Smooth muscle cell (in vitro differentiated cells): ENCODE measurements at regions not wholly inside any gene's neighbourhood (a gene's known extent, or its start where the extent isn't known, plus 50 kb on each side); places are given as distances from the start of the nearest gene placed in this dataset.

Experiments used
- DNase-seq: peaks from one replicate; lab custom pipeline; 2025; ENCODE audit not compliant: unreplicated experiment; lab: John Stamatoyannopoulos, UW
- H2AFZ ChIP-seq: fragments of 200-600 bp; sonication (generic); 2 replicates; pipeline ENCODE4 v1.6.0; 2016; ENCODE audit warnings: antibody characterized with exemption, low read depth, mild to moderate bottlenecking
- H3F3A ChIP-seq: fragments of 200-600 bp; sonication (generic); 2 replicates; pipeline ENCODE4 v1.6.0; 2017; ENCODE audit warnings: antibody characterized with exemption, low read depth
- H3K27ac ChIP-seq: fragments of 200-600 bp; sonication (generic); 2 replicates; pipeline ENCODE4 v1.5.1; 2016; ENCODE audit warnings: low read depth, mild to moderate bottlenecking
- H3K27me3 ChIP-seq: fragments of 200-600 bp; sonication (generic); 2 replicates; pipeline ENCODE4 v1.6.1; 2016; ENCODE audit warnings: low read depth, mild to moderate bottlenecking
- H3K36me3 ChIP-seq: fragments of 200-600 bp; sonication (generic); 2 replicates; pipeline ENCODE4 v1.5.1; 2016; ENCODE audit warnings: low read depth
- H3K4me1 ChIP-seq: fragments of 200-600 bp; sonication (generic); 2 replicates; pipeline ENCODE4 v1.5.1; 2016; ENCODE audit warnings: low read depth
- H3K4me2 ChIP-seq: fragments of 200-600 bp; sonication (generic); 2 replicates; pipeline ENCODE4 v1.6.0; 2016; ENCODE audit warnings: mild to moderate bottlenecking
- H3K4me3 ChIP-seq: fragments of 200-600 bp; sonication (generic); 2 replicates; pipeline ENCODE4 v1.5.1; 2016; ENCODE audit warnings: mild to moderate bottlenecking
- H3K79me2 ChIP-seq: fragments of 200-600 bp; sonication (generic); 2 replicates; pipeline ENCODE4 v1.6.0; 2016; ENCODE audit warnings: low read depth, mild to moderate bottlenecking
- H3K9ac ChIP-seq: fragments of 200-600 bp; sonication (generic); 2 replicates; pipeline ENCODE4 v1.6.0; 2016; ENCODE audit warnings: low read depth
- H3K9me3 ChIP-seq: fragments of 200-600 bp; sonication (generic); replicated peaks from 2 replicates; pipeline ENCODE4 v1.5.1; 2016; ENCODE audit warnings: low read depth
- H4K20me1 ChIP-seq: fragments of 200-600 bp; sonication (generic); 2 replicates; pipeline ENCODE4 v1.6.0; 2016; ENCODE audit warnings: low read depth
- CTCF ChIP-seq: fragments of 200-600 bp; sonication (generic); IDR thresholded peaks from 2 replicates; pipeline ENCODE4 v1.5.1; 2017; ENCODE audit warnings: borderline replicate concordance, mild to moderate bottlenecking, antibody characterized with exemption; ENCODE audit not compliant: insufficient read depth, poor library complexity, severe bottlenecking
- WGBS: methylation state at CpG from one replicate; pipeline ENCODE4 v1.1.7; 2016; ENCODE audit warnings: low lambda C conversion rate; 5-methylcytosine and 5-hydroxymethylcytosine counted together

DNA sequence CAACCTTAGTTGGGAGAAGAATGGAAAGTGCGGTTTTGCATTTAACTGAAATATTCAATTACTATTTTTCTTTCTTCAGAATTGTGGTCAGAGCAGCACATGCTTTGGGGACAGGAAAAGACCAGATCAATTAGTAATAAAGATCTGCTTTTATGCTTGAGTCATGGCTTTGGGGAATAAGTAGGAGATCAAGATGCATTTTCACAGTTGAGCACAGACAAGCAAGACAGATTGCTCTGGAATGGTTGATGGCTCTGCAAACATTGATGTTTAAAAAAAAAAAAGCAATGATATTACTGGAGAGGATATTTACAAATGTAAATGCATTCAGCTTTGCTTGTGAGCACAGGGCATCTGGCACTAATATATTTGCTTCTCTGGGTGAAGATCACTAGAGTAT lies 224.4 kb upstream of the SASH1 start:
- H3F3A ChIP-seq: no peaks in the 10 kb centered on the region
- H3K27ac ChIP-seq: no peak overlapping the region
- TF ChIP-seq CTCF: no peak
- no peaks in the 10 kb centered on the region for H4K20me1 ChIP-seq
- no peaks in the 10 kb centered on the region for H3K9me3 ChIP-seq
- no peaks in the 10 kb centered on the region for H3K79me2 ChIP-seq
- no peak for DNase-seq
- no peaks in the 10 kb centered on the region for H3K4me1 ChIP-seq
- no peak overlapping the region for H2AFZ ChIP-seq
- WGBS: 83% methylated on average over 1 of the region's 1 CpG
- no peak overlapping the region for H3K9ac ChIP-seq
- no peaks in the 10 kb centered on the region for H3K27me3 ChIP-seq
- no peak overlapping the region for H3K4me3 ChIP-seq
- H3K36me3 ChIP-seq: no peaks in the 10 kb centered on the region
- no peak overlapping the region for H3K4me2 ChIP-seq

GRCh38 chr6:148128014-148128730 lies 214.5 kb upstream of the SASH1 start:
- H3K36me3 ChIP-seq: no peaks in the 10 kb centered on the region
- H3K79me2 ChIP-seq: no peaks in the 10 kb centered on the region
- no peaks in the 10 kb centered on the region for H3K27me3 ChIP-seq
- H4K20me1 ChIP-seq: no peaks in the 10 kb centered on the region
- TF ChIP-seq CTCF: no peak
- DNase-seq: no peak
- H3K4me2 ChIP-seq: no peak overlapping the region
- no peak overlapping the region for H2AFZ ChIP-seq
- no peak overlapping the region for H3K9ac ChIP-seq
- WGBS: 83% methylated on average over 6 of the region's 6 CpGs
- H3F3A ChIP-seq: no peaks in the 10 kb centered on the region
- H3K9me3 ChIP-seq: no peaks in the 10 kb centered on the region
- H3K27ac ChIP-seq: no peak overlapping the region
- no peaks in the 10 kb centered on the region for H3K4me1 ChIP-seq
- no peak overlapping the region for H3K4me3 ChIP-seq

- Histone ChIP-seq H3K9me3 (no peaks in the 10 kb centered on the region), H2AFZ (no peak overlapping the region), H3K36me3 (no peaks in the 10 kb centered on the region), H3K4me2 (no peak overlapping the region), H4K20me1 (no peaks in the 10 kb centered on the region), H3F3A (no peaks in the 10 kb centered on the region), H3K79me2 (no peaks in the 10 kb centered on the region), H3K27me3 (no peaks in the 10 kb centered on the region), H3K4me1 (no peaks in the 10 kb centered on the region), H3K9ac (no peak overlapping the region), H3K27ac (no peak overlapping the region), H3K4me3 (no peak overlapping the region)
- TF ChIP-seq CTCF: no peak
- 80% methylated on average over 6 of the region's 6 CpGs for WGBS
- DNase-seq: no peak
These were observed 208.0 kb upstream of the SASH1 start for GRCh38 chr6:148134592-148134991.

DNA sequence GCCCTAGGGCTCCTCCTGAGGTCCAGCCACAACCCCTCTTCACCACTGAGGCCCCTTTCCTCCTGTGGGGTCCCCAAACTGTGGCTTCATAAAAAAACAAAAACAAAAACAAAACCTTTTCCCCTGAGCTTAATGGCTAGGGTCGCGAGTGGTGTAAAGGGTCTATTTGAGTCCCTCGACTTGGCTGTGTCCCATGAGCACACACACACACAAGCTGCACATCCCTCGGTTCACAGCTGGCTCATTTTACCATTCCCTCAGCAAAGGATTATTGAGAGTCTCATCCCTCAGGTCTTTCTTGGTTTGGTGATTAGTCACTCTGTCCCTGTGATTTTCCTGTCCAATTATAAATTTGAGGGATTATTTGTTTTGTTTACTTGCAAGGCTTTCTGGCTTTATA lies 206.1 kb upstream of the SASH1 start:
- 87% methylated on average over 4 of the region's 4 CpGs for WGBS
- H4K20me1 ChIP-seq: no peaks in the 10 kb centered on the region
- H3K4me1 ChIP-seq: no peaks in the 10 kb centered on the region
- H3K27me3 ChIP-seq: no peaks in the 10 kb centered on the region
- TF ChIP-seq CTCF: no peak
- H3K9ac ChIP-seq: no peak overlapping the region
- no peak overlapping the region for H3K4me3 ChIP-seq
- H2AFZ ChIP-seq: no peak overlapping the region
- no peak overlapping the region for H3K27ac ChIP-seq
- no peaks in the 10 kb centered on the region for H3K79me2 ChIP-seq
- no peak for DNase-seq
- H3K4me2 ChIP-seq: no peak overlapping the region
- H3K9me3 ChIP-seq: no peaks in the 10 kb centered on the region
- no peaks in the 10 kb centered on the region for H3F3A ChIP-seq
- H3K36me3 ChIP-seq: no peaks in the 10 kb centered on the region
